Psoas muscle (tissue), 7 donors: ENCODE measurements at regions not wholly inside any gene's neighbourhood (a gene's known extent, or its start where the extent isn't known, plus 50 kb on each side); places are given as distances from the start of the nearest gene placed in this dataset.
"Not testable (repeated sequence)": the region's sequence is repeated elsewhere in the genome, so short reads cannot be mapped to it uniquely, and the experiment has no call there.

Source experiments
- ATAC-seq, 4 donors: fragments of 200-7000 bp; cut with Tn5 transposase; one replicate each; pipeline ENCODE4 v1.9.1; 2020; ENCODE audit warnings: moderate library complexity in 3 of 4, mild to moderate bottlenecking in 2 of 4
- DNase-seq, 2 donors: peaks; one replicate each; pipeline ENCODE4 v3.0.0-alpha.2; 2020
- H3K27ac ChIP-seq: fragments of 200-600 bp; one replicate; pipeline ENCODE4 v1.8.0; 2022
- H3K27me3 ChIP-seq, 3 donors: fragments of 200-600 bp in 1 of 3; one replicate each; pipeline versions ENCODE4 v1.6.1 to v1.8.0; 2013 to 2022; ENCODE audit warnings: low read length in 2 of 3, mild to moderate bottlenecking in 2 of 3, moderate library complexity in 1 of 3; ENCODE audit not compliant: insufficient read depth in 3 of 3
- H3K36me3 ChIP-seq, 2 donors: fragments of 200-600 bp in 1 of 2; one replicate each; pipeline versions ENCODE4 v1.6.1 to v1.8.0; 2013 to 2022; ENCODE audit warnings: low read depth in 1 of 2, mild to moderate bottlenecking in 1 of 2, moderate library complexity in 1 of 2; ENCODE audit not compliant: insufficient read depth in 1 of 2
- H3K4me1 ChIP-seq: fragments of 200-600 bp; one replicate; pipeline ENCODE4 v1.8.0; 2022
- H3K4me3 ChIP-seq: fragments of 200-600 bp; one replicate; pipeline ENCODE4 v1.8.0; 2022; ENCODE audit warnings: mild to moderate bottlenecking
- H3K9me3 ChIP-seq: fragments of 200-600 bp; one replicate; pipeline ENCODE4 v1.8.0; 2022
- CTCF ChIP-seq: fragments of 200-600 bp; IDR thresholded peaks from one replicate; pipeline ENCODE4 v1.8.0; 2022; ENCODE audit warnings: antibody characterized with exemption
- WGBS, 3 donors: extraction: QIAGEN DNeasy Blood & Tissue Kit; methylation state at CpG; one replicate each; pipeline versions ENCODE4 v1.1.6 to v1.1.7; 2013; 5-methylcytosine and 5-hydroxymethylcytosine counted together
- intact Hi-C, 2 donors: fragments of 100-400 bp; cut with DNase I; formaldehyde crosslinking; loops; one replicate each; pipeline versions ENCODE4 v1.11.0 to v1.14.2; 2022
- donor health status: healthy with polysubstance abuse.
- donor health status: DM: no; HTN: no; CAD: no; lungs with moderate emphysema.
- donor health status: Bipolar disorder and iron deficiency.
- donor health status: healthy.
- donor health status: DM: yes; HTN: yes; CAD: no.
- donor health status: DM: no; HTN: no; CAD: no.
- donor health status: DM: yes; HTN: yes; CAD: no.

- Histone ChIP-seq H3K27ac (no peak overlapping the region), H3K9me3 (no peaks in the 10 kb centered on the region), H3K4me1 (peaks cover 14% of the 10 kb centered on the region), H3K4me3 (no peak overlapping the region), H3K36me3 (no peaks in the 10 kb centered on the region), H3K27me3 (no peaks in the 10 kb centered on the region)
- no peak for ATAC-seq
- no peak for DNase-seq
- WGBS, 3 donors: 92 to 96% (median 92%) methylated on average over 2 of the region's 2 CpGs
- intact Hi-C loops: no loop called here
- no peak for TF ChIP-seq CTCF
Observed at GRCh38 chr13:79896851-79897250, 415.9 kb downstream of the NDFIP2 start.

GRCh38 chr13:79895416-79895815 is 414.5 kb downstream of the NDFIP2 start:
- H3K4me1 ChIP-seq: peaks cover 14% of the 10 kb centered on the region
- H3K27me3 ChIP-seq: no peaks in the 10 kb centered on the region
- 37 to 72% (median 47%) methylated on average over 6 of the region's 6 CpGs for WGBS, 3 donors
- H3K36me3 ChIP-seq: no peaks in the 10 kb centered on the region
- no peaks in the 10 kb centered on the region for H3K9me3 ChIP-seq
- no peak overlapping the region for H3K27ac ChIP-seq
- DNase-seq: no peak
- no peak for TF ChIP-seq CTCF
- peak in 2 of 4 donors; percentile 82 to 85 for ATAC-seq
- no peak overlapping the region for H3K4me3 ChIP-seq
- intact Hi-C loops: no loop called here

GRCh38 chr13:79887278-79887677 is 406.3 kb downstream of the NDFIP2 start:
- DNase-seq, H3K27ac ChIP-seq, H3K27me3 ChIP-seq, ATAC-seq, H3K4me1 ChIP-seq, H3K36me3 ChIP-seq, H3K9me3 ChIP-seq, H3K4me3 ChIP-seq, intact Hi-C loops: not testable (repeated sequence)
- 77 to 95% (median 94%) methylated on average over 8 of the region's 8 CpGs for WGBS, 3 donors

- 56 to 88% (median 69%) methylated on average over 3 of the region's 3 CpGs for whole genome bisulfite sequencing, 3 donors
- TF ChIP-seq CTCF: no peak
- no peak for ATAC-seq
- Histone ChIP-seq H3K27ac (no peak overlapping the region), H3K9me3 (no peaks in the 10 kb centered on the region), H3K4me3 (no peak overlapping the region), H3K36me3 (no peaks in the 10 kb centered on the region), H3K27me3 (no peaks in the 10 kb centered on the region), H3K4me1 (no peaks in the 10 kb centered on the region)
- intact Hi-C loops: no loop called here
- DNase-seq: no peak
Observed at GRCh38 chr13:79886601-79887000, 405.6 kb downstream of the NDFIP2 start.

GRCh38 chr13:79884890-79885289 is 403.9 kb downstream of the NDFIP2 start:
- Histone ChIP-seq H3K36me3 (no peaks in the 10 kb centered on the region), H3K27ac (no peak overlapping the region), H3K9me3 (no peaks in the 10 kb centered on the region), H3K27me3 (no peaks in the 10 kb centered on the region), H3K4me1 (no peaks in the 10 kb centered on the region), H3K4me3 (no peak overlapping the region)
- DNase-seq (no peak), ATAC-seq (no peak)
- 79 to 87% (median 84%) methylated on average over 2 of the region's 2 CpGs for WGBS, 3 donors
- intact Hi-C loops: no loop called here
- TF ChIP-seq CTCF: no peak
